CD8-positive, alpha-beta memory T cell (primary cell): ENCODE measurements at regions not wholly inside any gene's neighbourhood (a gene's known extent, or its start where the extent isn't known, plus 50 kb on each side); places are given as distances from the start of the nearest gene placed in this dataset.
A peak's percentile ranks its signal among the peaks of the same experiment; 100 is the strongest.
"Not testable (repeated sequence)": the region's sequence is repeated elsewhere in the genome, so short reads cannot be mapped to it uniquely, and the experiment has no call there.

ENCODE experiments used
- CTCF ChIA-PET: fragments of 350-600 bp; sonication (Branson Sonifier 250); formaldehyde crosslinking; loops from one replicate; lab custom pipeline; 2021; ENCODE audit warnings: antibody characterized with exemption; lab: Charles Lee
- POLR2A ChIA-PET: fragments of 350-600 bp; sonication (Branson Sonifier 250); formaldehyde crosslinking; loops from one replicate; lab custom pipeline; 2021; ENCODE audit warnings: antibody characterized with exemption; lab: Charles Lee
- DNase-seq, 5 donors: peaks; one replicate each; pipeline versions ENCODE4 v3.0.0 to v3.0.0-alpha.2; 2020 to 2022; ENCODE audit warnings: mixed read lengths in 1 of 5
- H3K27ac ChIP-seq: one replicate; pipeline ENCODE4 v1.7.0; 2013; ENCODE audit warnings: low read depth, mild to moderate bottlenecking, low read length, moderate library complexity
- H3K27me3 ChIP-seq: 2 replicates; pipeline ENCODE4 v1.7.0; 2013; ENCODE audit warnings: low read length, mild to moderate bottlenecking; ENCODE audit not compliant: insufficient read depth, poor library complexity, severe bottlenecking
- H3K36me3 ChIP-seq: 2 replicates; pipeline ENCODE4 v1.7.0; 2013; ENCODE audit warnings: mild to moderate bottlenecking, low read length, moderate library complexity; ENCODE audit not compliant: insufficient read depth
- H3K4me1 ChIP-seq: 2 replicates; pipeline ENCODE4 v1.7.0; 2013; ENCODE audit warnings: mild to moderate bottlenecking, low read length, moderate library complexity; ENCODE audit not compliant: insufficient read depth
- H3K4me3 ChIP-seq: 2 replicates; pipeline ENCODE4 v1.7.0; 2013; ENCODE audit warnings: mild to moderate bottlenecking, low read length
- H3K9me3 ChIP-seq: 2 replicates; pipeline ENCODE4 v1.7.0; 2013; ENCODE audit warnings: mild to moderate bottlenecking, low read length
- H3K27ac Mint-ChIP-seq, 8 donors: one replicate each; pipeline ENCODE4 v1.8.0; 2020 to 2021; ENCODE audit warnings: mixed read lengths in 8 of 8, mild to moderate bottlenecking in 6 of 8, inconsistent platforms in 3 of 8, moderate library complexity in 3 of 8
- H3K27me3 Mint-ChIP-seq, 2 donors: one replicate each; pipeline ENCODE4 v1.8.0; 2020 to 2021; ENCODE audit warnings: mixed read lengths in 2 of 2, mild to moderate bottlenecking in 1 of 2, moderate library complexity in 1 of 2
- H3K36me3 Mint-ChIP-seq, 3 donors: one replicate each; pipeline ENCODE4 v1.8.0; 2020 to 2021; ENCODE audit warnings: mixed read lengths in 3 of 3, inconsistent platforms in 1 of 3, mild to moderate bottlenecking in 1 of 3
- H3K4me1 Mint-ChIP-seq, 3 donors: one replicate each; pipeline ENCODE4 v1.8.0; 2020 to 2021; ENCODE audit warnings: mixed read lengths in 3 of 3, inconsistent platforms in 1 of 3, mild to moderate bottlenecking in 1 of 3
- H3K4me3 Mint-ChIP-seq, 7 donors: one replicate each; pipeline ENCODE4 v1.8.0; 2020 to 2021; ENCODE audit warnings: mixed read lengths in 7 of 7, mild to moderate bottlenecking in 6 of 7, moderate library complexity in 4 of 7, inconsistent platforms in 2 of 7
- H3K9me3 Mint-ChIP-seq, 5 donors: one replicate each; pipeline ENCODE4 v1.8.0; 2020 to 2022; ENCODE audit warnings: mixed read lengths in 5 of 5, mild to moderate bottlenecking in 3 of 5, moderate library complexity in 2 of 5, inconsistent platforms in 1 of 5

GRCh38 chr2:8558096-8558495, 123.8 kb upstream of the ID2 start:
- POLR2A ChIA-PET, result interaction anchor here (0.6 kb wide), 1 partner anchor 1115 kb away, joined by 3 read pairs; no protein-coding TSS in a partner anchor
- H3K27me3 Mint-ChIP-seq, result no peaks in the 10 kb centered on the region
- peaks cover 8 to 22% (median 19%) of the 10 kb centered on the region in 5 donors for H3K9me3 Mint-ChIP-seq
- Histone ChIP-seq H3K36me3 (no peaks in the 10 kb centered on the region), H3K27me3 (no peaks in the 10 kb centered on the region), H3K27ac (no peak overlapping the region), H3K9me3 (no peaks in the 10 kb centered on the region), H3K4me1 (no peaks in the 10 kb centered on the region), H3K4me3 (no peak overlapping the region)
- no peaks in the 10 kb centered on the region for H3K4me1 Mint-ChIP-seq
- CTCF ChIA-PET, result no interaction called here
- no peak for DNase-seq
- no peak overlapping the region for H3K27ac Mint-ChIP-seq
- peaks cover 0 to 29% (median 0%) of the 10 kb centered on the region in 3 donors for H3K36me3 Mint-ChIP-seq
- no peak overlapping the region for H3K4me3 Mint-ChIP-seq

DNA sequence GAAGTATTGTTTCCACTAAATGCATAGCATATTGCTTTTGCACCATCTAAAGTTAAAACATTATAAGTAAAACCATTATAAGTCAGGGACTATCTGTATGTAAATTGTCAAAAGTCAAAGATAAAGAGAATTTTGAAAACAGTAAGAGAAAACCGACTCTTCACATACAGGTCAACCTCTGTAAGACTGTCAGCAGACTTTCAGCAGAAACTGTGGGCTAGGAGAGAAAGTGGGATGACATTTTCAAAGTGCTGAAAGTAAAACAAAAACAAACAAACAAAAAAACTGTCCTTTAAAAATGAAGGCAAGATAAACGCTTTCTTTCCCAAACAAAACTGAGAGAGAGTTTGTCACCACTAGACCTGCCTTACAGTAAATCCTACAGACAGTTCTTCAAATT, 122.9 kb upstream of the ID2 start:
- no peak overlapping the region for H3K4me3 Mint-ChIP-seq
- no peak overlapping the region for H3K4me3 ChIP-seq
- H3K9me3 ChIP-seq, result no peaks in the 10 kb centered on the region
- no peaks in the 10 kb centered on the region for H3K27me3 Mint-ChIP-seq
- H3K27ac ChIP-seq, result no peak overlapping the region
- no peak overlapping the region for H3K27ac Mint-ChIP-seq
- H3K9me3 Mint-ChIP-seq, result peaks cover 8 to 22% (median 19%) of the 10 kb centered on the region in 5 donors
- ChIA-PET POLR2A (interaction anchor here (0.6 kb wide), 1 partner anchor 1116 kb away, joined by 3 read pairs; no protein-coding TSS in a partner anchor), CTCF (interaction anchor here (1.5 kb wide), 1 partner anchor 284 kb away, joined by 3 read pairs; no protein-coding TSS in a partner anchor)
- H3K36me3 Mint-ChIP-seq, result peaks cover 0 to 29% (median 0%) of the 10 kb centered on the region in 3 donors
- no peaks in the 10 kb centered on the region for H3K27me3 ChIP-seq
- H3K4me1 ChIP-seq, result no peaks in the 10 kb centered on the region
- no peaks in the 10 kb centered on the region for H3K36me3 ChIP-seq
- peaks cover 2 to 5% (median 2%) of the 10 kb centered on the region in 3 donors for H3K4me1 Mint-ChIP-seq
- DNase-seq, result no peak

DNA sequence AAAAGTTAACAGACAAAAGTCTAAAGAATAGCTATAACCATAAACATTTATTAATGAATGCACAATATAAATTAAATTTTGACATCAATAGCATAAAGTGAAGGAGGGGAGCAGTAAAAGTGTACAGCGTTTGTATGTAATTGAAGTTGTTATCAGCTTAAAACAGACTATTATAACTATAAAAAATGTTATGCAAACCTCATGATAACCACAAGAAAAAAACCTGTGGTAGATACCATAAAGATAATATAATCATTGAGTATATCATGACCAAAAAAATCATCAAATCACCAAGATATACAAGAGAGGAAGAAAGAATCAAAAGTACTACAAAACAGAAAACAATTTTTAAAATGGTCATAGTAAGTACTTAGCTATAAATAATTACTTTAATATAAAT, 122.1 kb upstream of the ID2 start:
- Mint-ChIP-seq H3K27ac (no peak overlapping the region), H3K4me1 (peaks cover 6 to 9% (median 7%) of the 10 kb centered on the region in 3 donors), H3K36me3 (peaks cover 0 to 29% (median 0%) of the 10 kb centered on the region in 3 donors), H3K9me3 (peaks cover 8 to 22% (median 19%) of the 10 kb centered on the region in 5 donors), H3K4me3 (no peak overlapping the region), H3K27me3 (no peaks in the 10 kb centered on the region)
- Histone ChIP-seq H3K4me1 (no peaks in the 10 kb centered on the region), H3K9me3 (no peaks in the 10 kb centered on the region), H3K27ac (no peak overlapping the region), H3K36me3 (no peaks in the 10 kb centered on the region), H3K27me3 (no peaks in the 10 kb centered on the region), H3K4me3 (no peak overlapping the region)
- ChIA-PET POLR2A (no interaction called here), CTCF (interaction anchor here (1.3 to 1.5 kb wide), 2 partner anchors 8 to 285 kb away, joined by 3 read pairs; no protein-coding TSS in a partner anchor)
- no peak for DNase-seq

- H3K36me3 ChIP-seq, POLR2A ChIA-PET, DNase-seq, H3K27me3 Mint-ChIP-seq, H3K9me3 ChIP-seq, H3K27me3 ChIP-seq, H3K4me3 Mint-ChIP-seq, H3K4me3 ChIP-seq, H3K27ac ChIP-seq, H3K27ac Mint-ChIP-seq, CTCF ChIA-PET, H3K4me1 Mint-ChIP-seq, H3K4me1 ChIP-seq: not testable (repeated sequence)
- H3K9me3 Mint-ChIP-seq, result peaks cover 8 to 22% (median 19%) of the 10 kb centered on the region in 5 donors
- peaks cover 0 to 29% (median 0%) of the 10 kb centered on the region in 3 donors for H3K36me3 Mint-ChIP-seq
These were observed 120.2 kb upstream of the ID2 start for GRCh38 chr2:8561692-8562091.

DNA sequence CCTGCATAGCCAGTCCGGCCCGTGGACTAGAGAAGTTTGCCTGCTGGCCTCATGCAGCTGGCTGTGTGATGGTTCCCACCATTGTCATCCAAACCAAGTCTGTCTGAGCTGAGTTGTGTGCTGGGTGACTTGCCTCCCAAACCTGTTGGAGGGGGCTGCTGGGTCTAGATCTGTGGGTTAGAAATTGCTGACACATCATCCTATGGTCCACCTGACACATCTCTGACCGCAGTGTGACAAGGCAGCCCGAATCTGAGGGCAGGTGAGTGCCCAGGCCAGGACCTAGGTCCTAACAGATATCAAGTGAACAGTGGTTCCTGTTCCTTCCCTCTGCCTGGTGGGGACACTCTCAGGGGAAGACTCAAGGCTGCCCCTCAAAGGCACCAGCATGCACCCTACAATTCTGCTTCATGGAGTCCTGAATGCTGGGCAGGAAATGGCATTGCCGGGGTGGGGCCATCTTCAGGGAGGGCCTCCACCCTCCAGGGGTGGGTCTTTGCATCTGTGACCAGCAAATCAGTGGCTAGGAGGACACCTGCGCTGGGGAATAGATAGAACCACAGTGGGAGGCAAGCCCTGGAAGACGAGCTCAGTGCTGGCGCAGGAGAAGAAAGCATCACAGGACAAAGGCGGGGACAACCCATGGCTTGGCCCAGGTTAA, 117.9 kb upstream of the ID2 start:
- peak in 1 of 5 donors; percentile 19 for DNase-seq
- Histone ChIP-seq H3K4me3 (no peak overlapping the region), H3K27me3 (no peaks in the 10 kb centered on the region), H3K27ac (no peak overlapping the region), H3K9me3 (no peaks in the 10 kb centered on the region), H3K4me1 (no peaks in the 10 kb centered on the region), H3K36me3 (no peaks in the 10 kb centered on the region)
- ChIA-PET POLR2A (no interaction called here), CTCF (no interaction called here)
- Mint-ChIP-seq H3K4me3 (peak overlapping the region in 1 of 7 donors; percentile 42), H3K4me1 (peaks cover 6 to 9% (median 7%) of the 10 kb centered on the region in 3 donors), H3K36me3 (peaks cover 0 to 23% (median 0%) of the 10 kb centered on the region in 3 donors), H3K9me3 (peaks cover 8 to 19% (median 15%) of the 10 kb centered on the region in 5 donors), H3K27me3 (no peaks in the 10 kb centered on the region), H3K27ac (peak overlapping the region in 1 of 8 donors; percentile 88)

GRCh38 chr2:8564475-8564874, 117.4 kb upstream of the ID2 start:
- H3K27me3 ChIP-seq, result no peaks in the 10 kb centered on the region
- Mint-ChIP-seq H3K27ac (no peak overlapping the region), H3K4me3 (no peak overlapping the region), H3K27me3 (no peaks in the 10 kb centered on the region), H3K36me3 (peaks cover 0 to 18% (median 0%) of the 10 kb centered on the region in 3 donors), H3K4me1 (peaks cover 6 to 9% (median 7%) of the 10 kb centered on the region in 3 donors), H3K9me3 (peaks cover 8 to 13% (median 11%) of the 10 kb centered on the region in 5 donors)
- ChIA-PET CTCF (no interaction called here), POLR2A (no interaction called here)
- H3K4me3 ChIP-seq, result no peak overlapping the region
- DNase-seq, result no peak
- no peaks in the 10 kb centered on the region for H3K36me3 ChIP-seq
- no peaks in the 10 kb centered on the region for H3K4me1 ChIP-seq
- H3K9me3 ChIP-seq, result no peaks in the 10 kb centered on the region
- H3K27ac ChIP-seq, result no peak overlapping the region

DNA sequence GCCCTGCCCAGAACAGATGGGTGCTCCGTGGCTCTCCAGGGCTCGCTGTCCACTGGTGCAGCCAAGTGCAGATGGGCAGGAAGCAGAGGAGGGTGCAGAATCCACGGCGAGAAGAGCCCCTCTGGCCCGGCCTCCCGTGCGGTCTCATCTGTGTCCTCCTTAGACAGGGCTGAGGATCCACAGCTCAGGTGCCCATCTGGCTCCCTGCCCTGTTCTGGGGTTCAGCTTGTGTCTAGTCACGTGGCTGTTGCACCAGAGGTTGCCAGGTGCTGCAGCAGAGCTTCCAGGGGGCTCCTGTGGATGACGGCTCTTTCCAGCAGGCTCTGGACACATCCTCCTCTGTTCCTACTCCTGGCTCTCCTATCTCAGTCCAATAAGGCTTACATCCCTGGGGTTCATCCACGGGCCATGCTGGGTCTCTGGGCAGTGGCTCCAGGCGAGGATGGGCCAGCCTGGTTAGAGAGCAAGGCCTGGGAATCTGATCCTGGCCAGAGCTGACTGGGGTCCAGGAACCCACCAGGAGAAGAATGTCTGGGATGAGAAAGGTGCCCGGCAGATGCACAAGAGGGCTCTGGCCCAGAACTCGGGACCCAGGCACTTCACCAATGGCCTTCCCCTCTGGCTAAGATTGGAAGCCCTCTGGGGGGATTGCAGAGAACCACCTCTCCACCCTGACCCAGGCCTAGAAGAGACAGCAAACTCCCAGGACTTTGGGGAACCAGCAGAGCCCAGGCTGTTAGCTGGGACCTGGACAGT, 116.3 kb upstream of the ID2 start:
- H3K36me3 Mint-ChIP-seq, result peaks cover 0 to 12% (median 0%) of the 10 kb centered on the region in 3 donors
- peaks cover 6 to 9% (median 7%) of the 10 kb centered on the region in 3 donors for H3K4me1 Mint-ChIP-seq
- peak in 1 of 5 donors; percentile 37 for DNase-seq
- H3K36me3 ChIP-seq, result no peaks in the 10 kb centered on the region
- no peaks in the 10 kb centered on the region for H3K4me1 ChIP-seq
- ChIA-PET CTCF (no interaction called here), POLR2A (no interaction called here)
- peak overlapping the region in 1 of 8 donors; percentile 47 for H3K27ac Mint-ChIP-seq
- H3K4me3 Mint-ChIP-seq, result no peak overlapping the region
- H3K27ac ChIP-seq, result no peak overlapping the region
- H3K27me3 Mint-ChIP-seq, result no peaks in the 10 kb centered on the region
- no peak overlapping the region for H3K4me3 ChIP-seq
- H3K9me3 ChIP-seq, result no peaks in the 10 kb centered on the region
- H3K27me3 ChIP-seq, result no peaks in the 10 kb centered on the region
- H3K9me3 Mint-ChIP-seq, result peaks cover 6 to 11% (median 6%) of the 10 kb centered on the region in 5 donors
